Vagina (tissue), 2 donors: ENCODE measurements at regions not wholly inside any gene's neighbourhood (a gene's known extent, or its start where the extent isn't known, plus 50 kb on each side); places are given as distances from the start of the nearest gene placed in this dataset.

Experiments used
- POLR2A ChIP-seq, 2 donors: fragments of 450-650 bp; IDR thresholded peaks; one replicate each; pipeline ENCODE4 v1.6.1; 2017; ENCODE audit warnings: antibody characterized with exemption in 2 of 2, mild to moderate bottlenecking in 2 of 2, moderate library complexity in 2 of 2
- POLR2AphosphoS5 ChIP-seq, 2 donors: sonication (generic); formaldehyde crosslinking; IDR thresholded peaks; one replicate each; pipeline ENCODE4 v1.9.0; 2017; ENCODE audit warnings: antibody characterized with exemption in 2 of 2, mild to moderate bottlenecking in 2 of 2, low read depth in 1 of 2; ENCODE audit not compliant: insufficient read depth in 1 of 2
- TF ChIP-seq, protein P1 (sequence below), 3 experiments: fragments of 450-650 bp in 2 of 3; fragments of 200-600 bp in 1 of 3; sonication (generic) in 1 of 3; IDR thresholded peaks; one replicate each; pipeline ENCODE4 v1.5.1; 2017 to 2019; ENCODE audit warnings: antibody characterized with exemption in 3 of 3, mild to moderate bottlenecking in 2 of 3, moderate library complexity in 2 of 3

- TF ChIP-seq POLR2A (IDR thresholded peaks at IDR 0.05): no peak
- TF ChIP-seq, protein P1, sequence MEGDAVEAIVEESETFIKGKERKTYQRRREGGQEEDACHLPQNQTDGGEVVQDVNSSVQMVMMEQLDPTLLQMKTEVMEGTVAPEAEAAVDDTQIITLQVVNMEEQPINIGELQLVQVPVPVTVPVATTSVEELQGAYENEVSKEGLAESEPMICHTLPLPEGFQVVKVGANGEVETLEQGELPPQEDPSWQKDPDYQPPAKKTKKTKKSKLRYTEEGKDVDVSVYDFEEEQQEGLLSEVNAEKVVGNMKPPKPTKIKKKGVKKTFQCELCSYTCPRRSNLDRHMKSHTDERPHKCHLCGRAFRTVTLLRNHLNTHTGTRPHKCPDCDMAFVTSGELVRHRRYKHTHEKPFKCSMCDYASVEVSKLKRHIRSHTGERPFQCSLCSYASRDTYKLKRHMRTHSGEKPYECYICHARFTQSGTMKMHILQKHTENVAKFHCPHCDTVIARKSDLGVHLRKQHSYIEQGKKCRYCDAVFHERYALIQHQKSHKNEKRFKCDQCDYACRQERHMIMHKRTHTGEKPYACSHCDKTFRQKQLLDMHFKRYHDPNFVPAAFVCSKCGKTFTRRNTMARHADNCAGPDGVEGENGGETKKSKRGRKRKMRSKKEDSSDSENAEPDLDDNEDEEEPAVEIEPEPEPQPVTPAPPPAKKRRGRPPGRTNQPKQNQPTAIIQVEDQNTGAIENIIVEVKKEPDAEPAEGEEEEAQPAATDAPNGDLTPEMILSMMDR (IDR thresholded peaks at IDR 0.05): no peak
- TF ChIP-seq POLR2AphosphoS5 (IDR thresholded peaks at IDR 0.05; ENCODE audit: insufficient read depth in 1 of 2, low read depth in 1 of 2): no peak
Measured at GRCh38 chr2:60262178-60262577, 291.3 kb downstream of the BCL11A start.
